Tibial nerve (tissue), 3 donors: ENCODE measurements at regions not wholly inside any gene's neighbourhood (a gene's known extent, or its start where the extent isn't known, plus 50 kb on each side); places are given as distances from the start of the nearest gene placed in this dataset.

Experiments used
- POLR2A ChIP-seq, 2 donors: fragments of 450-650 bp; IDR thresholded peaks; one replicate each; pipeline ENCODE4 v1.6.1; 2017; ENCODE audit warnings: antibody characterized with exemption in 2 of 2, mild to moderate bottlenecking in 2 of 2, moderate library complexity in 2 of 2
- TF ChIP-seq, protein P1 (sequence below), 5 experiments: fragments of 200-600 bp in 3 of 5; fragments of 450-650 bp in 2 of 5; sonication (generic) in 3 of 5; IDR thresholded peaks; one replicate each; pipeline ENCODE4 v1.5.1; 2016 to 2019; ENCODE audit warnings: antibody characterized with exemption in 5 of 5, mild to moderate bottlenecking in 3 of 5, moderate library complexity in 2 of 5

DNA sequence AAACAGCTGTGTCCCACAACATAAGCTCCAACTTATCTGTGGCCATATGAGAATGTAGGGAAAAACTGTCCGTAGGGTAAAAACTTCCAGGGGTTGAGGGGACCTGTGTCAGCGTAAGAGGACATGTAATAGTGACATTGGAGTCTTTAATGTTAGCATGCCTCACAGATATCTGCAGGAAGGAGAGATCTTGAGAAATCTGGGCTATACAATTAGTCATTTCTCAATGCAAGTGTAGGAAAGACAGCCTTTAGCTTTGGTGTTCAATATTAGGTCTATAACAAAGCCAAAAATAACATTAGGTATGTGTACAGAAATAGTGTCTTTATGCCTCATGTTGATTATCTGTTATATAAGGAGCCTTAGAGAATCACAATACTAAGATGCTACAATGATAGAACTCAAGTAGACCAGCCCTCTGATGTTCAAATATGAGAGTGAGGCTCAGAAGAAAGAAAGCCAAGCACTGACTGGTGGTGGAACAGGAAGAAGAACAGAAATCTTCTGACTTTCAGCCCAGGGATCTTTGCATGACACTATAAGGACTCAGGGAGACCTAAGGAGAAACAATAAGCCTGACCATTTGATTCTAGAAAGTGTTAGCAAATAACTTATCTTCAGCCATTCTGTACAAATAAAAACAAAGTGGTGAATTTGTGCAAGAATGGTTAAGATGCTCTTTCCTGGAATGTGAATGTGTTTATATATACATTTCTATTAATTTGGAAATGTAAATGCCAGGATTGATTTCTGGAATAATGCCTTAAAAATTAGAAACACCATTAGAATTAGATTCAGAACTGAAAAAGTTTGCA, 152.6 kb downstream of the ZC3H11B start:
- TF ChIP-seq, protein P1, sequence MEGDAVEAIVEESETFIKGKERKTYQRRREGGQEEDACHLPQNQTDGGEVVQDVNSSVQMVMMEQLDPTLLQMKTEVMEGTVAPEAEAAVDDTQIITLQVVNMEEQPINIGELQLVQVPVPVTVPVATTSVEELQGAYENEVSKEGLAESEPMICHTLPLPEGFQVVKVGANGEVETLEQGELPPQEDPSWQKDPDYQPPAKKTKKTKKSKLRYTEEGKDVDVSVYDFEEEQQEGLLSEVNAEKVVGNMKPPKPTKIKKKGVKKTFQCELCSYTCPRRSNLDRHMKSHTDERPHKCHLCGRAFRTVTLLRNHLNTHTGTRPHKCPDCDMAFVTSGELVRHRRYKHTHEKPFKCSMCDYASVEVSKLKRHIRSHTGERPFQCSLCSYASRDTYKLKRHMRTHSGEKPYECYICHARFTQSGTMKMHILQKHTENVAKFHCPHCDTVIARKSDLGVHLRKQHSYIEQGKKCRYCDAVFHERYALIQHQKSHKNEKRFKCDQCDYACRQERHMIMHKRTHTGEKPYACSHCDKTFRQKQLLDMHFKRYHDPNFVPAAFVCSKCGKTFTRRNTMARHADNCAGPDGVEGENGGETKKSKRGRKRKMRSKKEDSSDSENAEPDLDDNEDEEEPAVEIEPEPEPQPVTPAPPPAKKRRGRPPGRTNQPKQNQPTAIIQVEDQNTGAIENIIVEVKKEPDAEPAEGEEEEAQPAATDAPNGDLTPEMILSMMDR (IDR thresholded peaks at IDR 0.05), result no peak
- TF ChIP-seq POLR2A (IDR thresholded peaks at IDR 0.05), result no peak
